Smooth muscle cell (in vitro differentiated cells): ENCODE measurements at regions not wholly inside any gene's neighbourhood (a gene's known extent, or its start where the extent isn't known, plus 50 kb on each side); places are given as distances from the start of the nearest gene placed in this dataset.

Experiments used
- DNase-seq: peaks from one replicate; lab custom pipeline; 2025; ENCODE audit not compliant: unreplicated experiment; lab: John Stamatoyannopoulos, UW
- H2AFZ ChIP-seq: fragments of 200-600 bp; sonication (generic); 2 replicates; pipeline ENCODE4 v1.6.0; 2016; ENCODE audit warnings: antibody characterized with exemption, low read depth, mild to moderate bottlenecking
- H3F3A ChIP-seq: fragments of 200-600 bp; sonication (generic); 2 replicates; pipeline ENCODE4 v1.6.0; 2017; ENCODE audit warnings: antibody characterized with exemption, low read depth
- H3K27ac ChIP-seq: fragments of 200-600 bp; sonication (generic); 2 replicates; pipeline ENCODE4 v1.5.1; 2016; ENCODE audit warnings: low read depth, mild to moderate bottlenecking
- H3K27me3 ChIP-seq: fragments of 200-600 bp; sonication (generic); 2 replicates; pipeline ENCODE4 v1.6.1; 2016; ENCODE audit warnings: low read depth, mild to moderate bottlenecking
- H3K36me3 ChIP-seq: fragments of 200-600 bp; sonication (generic); 2 replicates; pipeline ENCODE4 v1.5.1; 2016; ENCODE audit warnings: low read depth
- H3K4me1 ChIP-seq: fragments of 200-600 bp; sonication (generic); 2 replicates; pipeline ENCODE4 v1.5.1; 2016; ENCODE audit warnings: low read depth
- H3K4me2 ChIP-seq: fragments of 200-600 bp; sonication (generic); 2 replicates; pipeline ENCODE4 v1.6.0; 2016; ENCODE audit warnings: mild to moderate bottlenecking
- H3K4me3 ChIP-seq: fragments of 200-600 bp; sonication (generic); 2 replicates; pipeline ENCODE4 v1.5.1; 2016; ENCODE audit warnings: mild to moderate bottlenecking
- H3K79me2 ChIP-seq: fragments of 200-600 bp; sonication (generic); 2 replicates; pipeline ENCODE4 v1.6.0; 2016; ENCODE audit warnings: low read depth, mild to moderate bottlenecking
- H3K9ac ChIP-seq: fragments of 200-600 bp; sonication (generic); 2 replicates; pipeline ENCODE4 v1.6.0; 2016; ENCODE audit warnings: low read depth
- H3K9me3 ChIP-seq: fragments of 200-600 bp; sonication (generic); replicated peaks from 2 replicates; pipeline ENCODE4 v1.5.1; 2016; ENCODE audit warnings: low read depth
- H4K20me1 ChIP-seq: fragments of 200-600 bp; sonication (generic); 2 replicates; pipeline ENCODE4 v1.6.0; 2016; ENCODE audit warnings: low read depth
- WGBS: methylation state at CpG from one replicate; pipeline ENCODE4 v1.1.7; 2016; ENCODE audit warnings: low lambda C conversion rate; 5-methylcytosine and 5-hydroxymethylcytosine counted together
- TF ChIP-seq, protein P1 (sequence below): fragments of 200-600 bp; sonication (generic); IDR thresholded peaks from 2 replicates; pipeline ENCODE4 v1.5.1; 2017; ENCODE audit warnings: borderline replicate concordance, mild to moderate bottlenecking, antibody characterized with exemption; ENCODE audit not compliant: insufficient read depth, poor library complexity, severe bottlenecking

DNA sequence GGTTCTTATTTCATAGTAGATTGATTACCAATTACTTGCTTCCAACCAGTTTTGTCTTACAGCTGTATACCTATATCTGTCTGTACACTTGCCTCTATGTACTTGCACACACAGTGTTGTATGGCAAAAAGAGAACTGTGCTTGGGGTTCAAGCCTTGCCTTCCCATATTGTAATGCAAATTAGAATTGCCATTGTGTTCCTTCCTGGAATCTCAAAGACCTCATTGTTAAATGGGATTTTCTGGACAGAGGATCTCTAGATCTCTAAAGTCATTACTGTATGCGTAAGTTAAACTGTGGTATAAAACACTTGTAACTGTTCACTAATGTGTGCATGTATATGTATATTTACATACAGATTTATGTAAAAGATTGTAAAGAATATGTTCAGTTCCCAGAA lies 428.8 kb downstream of the CAAP1 start:
- 92% methylated on average over 1 of the region's 1 CpG for WGBS
- TF ChIP-seq, protein P1, sequence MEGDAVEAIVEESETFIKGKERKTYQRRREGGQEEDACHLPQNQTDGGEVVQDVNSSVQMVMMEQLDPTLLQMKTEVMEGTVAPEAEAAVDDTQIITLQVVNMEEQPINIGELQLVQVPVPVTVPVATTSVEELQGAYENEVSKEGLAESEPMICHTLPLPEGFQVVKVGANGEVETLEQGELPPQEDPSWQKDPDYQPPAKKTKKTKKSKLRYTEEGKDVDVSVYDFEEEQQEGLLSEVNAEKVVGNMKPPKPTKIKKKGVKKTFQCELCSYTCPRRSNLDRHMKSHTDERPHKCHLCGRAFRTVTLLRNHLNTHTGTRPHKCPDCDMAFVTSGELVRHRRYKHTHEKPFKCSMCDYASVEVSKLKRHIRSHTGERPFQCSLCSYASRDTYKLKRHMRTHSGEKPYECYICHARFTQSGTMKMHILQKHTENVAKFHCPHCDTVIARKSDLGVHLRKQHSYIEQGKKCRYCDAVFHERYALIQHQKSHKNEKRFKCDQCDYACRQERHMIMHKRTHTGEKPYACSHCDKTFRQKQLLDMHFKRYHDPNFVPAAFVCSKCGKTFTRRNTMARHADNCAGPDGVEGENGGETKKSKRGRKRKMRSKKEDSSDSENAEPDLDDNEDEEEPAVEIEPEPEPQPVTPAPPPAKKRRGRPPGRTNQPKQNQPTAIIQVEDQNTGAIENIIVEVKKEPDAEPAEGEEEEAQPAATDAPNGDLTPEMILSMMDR, result no peak
- no peaks in the 10 kb centered on the region for H3F3A ChIP-seq

DNA sequence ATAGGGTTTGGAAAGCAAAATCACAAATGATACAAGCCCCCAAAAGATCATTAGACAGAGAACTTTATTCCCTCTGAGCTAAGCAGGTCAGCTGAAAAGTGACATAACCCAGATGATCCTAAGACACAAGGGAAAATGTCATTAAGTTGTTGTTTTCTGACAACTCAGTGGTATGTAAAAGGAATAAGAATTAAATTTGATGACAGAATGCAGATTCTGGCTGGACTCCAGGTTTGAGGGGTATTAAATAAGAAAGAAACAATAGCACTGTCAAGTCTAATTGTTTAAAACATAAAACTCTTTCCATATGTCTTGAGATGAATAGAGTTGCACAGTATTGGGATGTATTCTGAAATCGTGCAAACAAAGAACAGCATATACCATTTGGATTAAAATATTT lies 429.9 kb downstream of the CAAP1 start:
- H4K20me1 ChIP-seq, result no peaks in the 10 kb centered on the region
- TF ChIP-seq, protein P1, result no peak
- no peaks in the 10 kb centered on the region for H3K79me2 ChIP-seq
- no peak overlapping the region for H3K9ac ChIP-seq
- no peaks in the 10 kb centered on the region for H3F3A ChIP-seq
- H2AFZ ChIP-seq, result no peak overlapping the region
- H3K4me1 ChIP-seq, result no peaks in the 10 kb centered on the region
- WGBS, result 8% methylated on average over 1 of the region's 1 CpG
- H3K27ac ChIP-seq, result no peak overlapping the region
- no peaks in the 10 kb centered on the region for H3K36me3 ChIP-seq
- no peak for DNase-seq
- H3K9me3 ChIP-seq, result no peaks in the 10 kb centered on the region
- H3K4me3 ChIP-seq, result no peak overlapping the region
- no peaks in the 10 kb centered on the region for H3K27me3 ChIP-seq
- H3K4me2 ChIP-seq, result no peak overlapping the region

More for the DNA sequence above, 428.8 kb downstream of the CAAP1 start:
- no peaks in the 10 kb centered on the region for H3K79me2 ChIP-seq
- H3K9me3 ChIP-seq, result no peaks in the 10 kb centered on the region
- no peak overlapping the region for H3K4me2 ChIP-seq
- H4K20me1 ChIP-seq, result no peaks in the 10 kb centered on the region
- H2AFZ ChIP-seq, result no peak overlapping the region
- H3K4me3 ChIP-seq, result no peak overlapping the region
- no peak overlapping the region for H3K9ac ChIP-seq
- no peaks in the 10 kb centered on the region for H3K36me3 ChIP-seq
- DNase-seq, result no peak
- H3K27me3 ChIP-seq, result no peaks in the 10 kb centered on the region
- H3K4me1 ChIP-seq, result no peaks in the 10 kb centered on the region
- H3K27ac ChIP-seq, result no peak overlapping the region

DNA sequence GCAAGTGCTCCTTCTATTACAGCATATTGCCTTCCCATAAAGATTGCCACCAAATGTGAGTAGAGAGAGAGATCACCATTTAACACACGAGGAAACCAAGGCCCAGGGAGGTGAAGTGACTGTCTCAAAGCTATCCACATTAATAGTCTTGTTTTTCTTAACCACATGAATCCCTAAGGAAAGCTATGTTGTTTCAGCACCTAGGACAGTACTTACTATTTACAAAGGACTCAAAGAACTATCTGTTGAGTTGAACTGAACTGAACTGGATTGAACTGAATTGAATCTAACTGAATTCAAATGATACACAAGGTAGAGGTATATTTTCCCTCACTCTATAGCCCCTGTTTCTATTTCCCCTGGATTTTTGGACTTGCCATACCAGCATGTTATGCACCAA lies 430.4 kb downstream of the CAAP1 start:
- WGBS, result 38% methylated on average over 1 of the region's 1 CpG

DNA sequence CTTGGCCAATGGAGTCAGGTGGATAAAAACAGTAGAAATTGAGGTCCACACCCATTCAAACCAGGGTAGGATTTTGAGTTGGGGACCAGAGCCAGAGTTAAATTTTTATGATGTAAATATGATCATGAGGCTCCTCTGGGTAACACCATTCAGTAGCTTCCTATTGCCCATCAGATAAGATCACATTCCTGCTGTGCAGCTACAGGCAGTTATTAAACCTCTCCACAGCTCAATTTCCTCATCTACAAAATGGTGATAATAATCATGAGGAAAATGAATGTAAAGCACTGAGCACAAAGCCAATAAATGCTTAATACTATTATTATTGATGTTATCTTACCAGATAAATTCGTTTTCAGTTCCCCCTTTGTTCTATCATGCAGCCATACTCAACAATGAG lies 432.0 kb downstream of the CAAP1 start:
- no peaks in the 10 kb centered on the region for H4K20me1 ChIP-seq
- DNase-seq, result no peak
- no peaks in the 10 kb centered on the region for H3K27me3 ChIP-seq
- H3K9me3 ChIP-seq, result no peaks in the 10 kb centered on the region
- H3K4me1 ChIP-seq, result no peaks in the 10 kb centered on the region
- H2AFZ ChIP-seq, result no peak overlapping the region
- H3K4me3 ChIP-seq, result no peak overlapping the region
- H3K9ac ChIP-seq, result no peak overlapping the region
- TF ChIP-seq, protein P1, result no peak
- no peaks in the 10 kb centered on the region for H3K36me3 ChIP-seq
- H3F3A ChIP-seq, result no peaks in the 10 kb centered on the region
- 25% methylated on average over 1 of the region's 1 CpG for WGBS
- H3K4me2 ChIP-seq, result no peak overlapping the region
- no peaks in the 10 kb centered on the region for H3K79me2 ChIP-seq
- no peak overlapping the region for H3K27ac ChIP-seq

More for the DNA sequence above, 430.4 kb downstream of the CAAP1 start:
- Histone ChIP-seq H3K79me2 (no peaks in the 10 kb centered on the region), H3K27me3 (no peaks in the 10 kb centered on the region), H3F3A (no peaks in the 10 kb centered on the region), H3K4me1 (no peaks in the 10 kb centered on the region), H3K4me3 (no peak overlapping the region), H3K27ac (no peak overlapping the region), H4K20me1 (no peaks in the 10 kb centered on the region), H3K36me3 (no peaks in the 10 kb centered on the region), H3K9me3 (no peaks in the 10 kb centered on the region), H3K4me2 (no peak overlapping the region), H2AFZ (no peak overlapping the region), H3K9ac (no peak overlapping the region)
- DNase-seq, result no peak
- TF ChIP-seq, protein P1, result no peak
